ENCODE measurements at regions not wholly inside any gene's neighbourhood (a gene's known extent, or its start where the extent isn't known, plus 50 kb on each side); places are given as distances from the start of the nearest gene placed in this dataset.
"Not testable (repeated sequence)": the region's sequence is repeated elsewhere in the genome, so short reads cannot be mapped to it uniquely, and the experiment has no call there.

DNA sequence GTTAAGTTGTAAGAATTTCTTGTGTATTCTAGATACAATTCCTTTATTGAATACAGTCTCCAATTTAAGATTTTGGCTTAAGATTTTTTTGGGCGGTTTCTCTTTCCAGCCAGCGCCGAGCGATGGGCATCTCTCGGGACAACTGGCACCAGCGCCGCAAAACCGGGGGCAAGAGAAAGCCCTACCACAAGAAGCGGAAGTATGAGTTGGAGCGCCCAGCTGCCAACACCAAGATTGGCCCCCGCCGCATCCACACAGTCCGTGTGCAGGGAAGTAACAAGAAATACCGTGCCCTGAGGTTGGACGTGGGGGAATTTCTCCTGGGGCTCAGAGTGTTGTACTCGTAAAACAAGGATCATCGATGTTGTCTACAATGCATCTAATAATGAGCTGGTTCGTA is 278.7 kb upstream of the TARS1 start:
- DNase-seq: no peak

DNA sequence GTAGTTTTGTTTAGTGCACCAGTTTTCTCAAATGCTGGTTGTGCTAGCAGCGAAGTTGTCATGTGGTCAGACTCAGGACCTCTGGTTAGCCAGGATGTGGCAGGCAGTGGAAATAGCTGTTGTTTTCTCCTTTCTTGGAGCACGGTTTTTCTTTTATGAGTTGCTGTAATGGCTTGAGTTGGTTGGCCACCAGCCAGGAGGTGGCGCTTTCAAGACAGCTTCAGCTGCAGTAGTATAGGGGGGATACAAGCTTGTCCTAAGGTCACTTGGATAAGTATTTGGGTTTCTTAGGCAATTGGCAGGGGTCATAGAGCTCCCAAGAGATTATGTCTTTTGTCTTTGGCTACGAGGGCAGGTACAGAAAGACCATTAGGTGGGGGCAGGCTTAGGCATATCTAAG is 274.2 kb upstream of the TARS1 start:
- DNase-seq: no peak

DNA sequence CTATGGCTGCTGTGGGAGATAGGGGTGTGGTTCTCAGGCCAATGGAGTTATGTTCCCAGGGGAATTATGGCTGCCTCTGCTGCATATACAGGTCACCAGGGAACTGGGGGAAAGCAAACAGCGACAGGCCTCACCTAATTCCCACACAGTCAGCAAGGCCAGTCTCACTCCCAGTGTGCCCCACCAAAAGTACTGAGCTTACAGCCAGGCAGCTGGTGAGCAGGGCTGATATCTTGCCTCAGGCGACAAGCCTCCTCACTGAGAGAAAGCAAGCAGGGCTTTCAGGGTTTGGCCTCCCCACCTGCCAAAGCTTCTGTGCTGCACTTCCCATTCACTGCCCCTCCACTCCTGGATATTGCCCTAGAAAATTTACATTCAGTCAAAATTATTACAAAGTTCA is 273.8 kb upstream of the TARS1 start:
- no peak for DNase-seq

DNA sequence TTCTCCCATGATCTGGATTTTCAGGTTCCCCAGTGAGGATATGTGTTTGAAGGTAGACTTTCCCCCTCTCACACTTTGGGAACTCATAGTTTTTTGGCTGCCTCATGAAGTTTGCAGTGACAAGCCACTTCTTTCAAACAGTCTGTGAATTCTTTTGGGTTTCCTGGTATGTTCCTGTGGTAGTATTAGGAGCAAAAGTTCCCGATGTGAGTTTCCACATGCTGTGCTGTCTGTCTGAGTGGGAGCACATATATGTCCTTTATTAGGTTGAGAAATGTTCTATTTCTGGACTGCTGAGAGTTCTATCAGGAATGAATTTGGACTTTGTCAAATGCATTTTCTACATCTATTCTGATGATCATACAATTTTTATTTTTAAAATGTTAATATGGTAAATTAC is 273.2 kb upstream of the TARS1 start:
- no peak for DNase-seq

DNA sequence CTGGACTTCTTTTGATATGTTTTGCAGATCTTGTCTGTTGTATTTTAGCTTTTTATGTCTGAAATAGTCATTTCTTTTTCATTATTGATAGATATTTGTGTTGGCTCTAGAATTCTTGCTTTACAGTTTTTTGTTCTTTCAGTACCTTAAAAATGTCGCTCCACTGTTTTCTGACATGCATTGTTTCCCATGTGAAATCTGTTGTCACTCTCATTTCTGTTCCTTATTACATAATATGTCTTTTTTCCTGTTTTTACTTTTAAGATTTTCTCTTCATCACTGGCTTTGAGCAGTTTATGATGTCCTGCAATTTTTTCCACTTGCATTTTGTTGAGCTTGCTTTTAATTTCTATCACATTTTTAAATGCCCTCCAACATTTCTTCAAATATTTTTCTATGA is 270.4 kb upstream of the TARS1 start:
- DNase-seq: no peak

DNA sequence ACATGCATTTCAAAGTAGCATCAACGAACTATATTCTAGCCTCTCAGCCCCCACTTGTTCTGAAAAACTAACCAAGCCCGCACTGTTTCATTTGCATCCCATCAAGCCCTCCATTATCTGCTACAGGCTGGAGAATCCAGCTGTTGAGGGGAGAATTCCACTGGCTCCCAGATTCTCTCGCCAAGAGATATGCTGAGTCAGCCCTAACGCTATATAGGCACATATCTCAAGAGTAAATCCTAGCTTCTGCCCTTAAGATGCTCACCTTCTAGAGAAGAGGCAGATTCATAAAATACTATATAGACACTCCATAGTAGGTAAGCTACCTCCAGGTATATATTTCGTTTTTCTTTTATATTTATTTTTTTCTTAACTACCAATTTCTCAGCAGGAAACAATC is 266.4 kb upstream of the TARS1 start:
- no peak for DNase-seq

DNA sequence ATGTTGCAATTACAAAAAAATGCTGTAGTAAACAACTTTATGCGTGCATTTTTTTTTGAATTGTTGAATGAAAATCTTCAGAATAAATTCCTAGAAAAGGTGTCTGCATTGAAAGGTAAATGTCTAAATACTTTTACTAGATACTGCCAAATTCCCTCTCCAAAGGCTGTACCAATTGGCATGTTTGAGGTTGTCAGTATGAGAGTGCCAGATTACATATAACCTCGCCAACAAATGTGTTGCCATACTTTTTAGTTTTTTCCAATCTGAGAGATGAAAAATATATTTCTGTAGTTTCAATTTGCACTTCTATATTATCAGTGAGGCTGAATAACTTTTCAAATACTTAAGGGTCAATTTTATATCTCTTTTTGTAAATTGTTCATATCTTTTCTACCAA is 261.5 kb upstream of the TARS1 start:
- no peak for DNase-seq

DNA sequence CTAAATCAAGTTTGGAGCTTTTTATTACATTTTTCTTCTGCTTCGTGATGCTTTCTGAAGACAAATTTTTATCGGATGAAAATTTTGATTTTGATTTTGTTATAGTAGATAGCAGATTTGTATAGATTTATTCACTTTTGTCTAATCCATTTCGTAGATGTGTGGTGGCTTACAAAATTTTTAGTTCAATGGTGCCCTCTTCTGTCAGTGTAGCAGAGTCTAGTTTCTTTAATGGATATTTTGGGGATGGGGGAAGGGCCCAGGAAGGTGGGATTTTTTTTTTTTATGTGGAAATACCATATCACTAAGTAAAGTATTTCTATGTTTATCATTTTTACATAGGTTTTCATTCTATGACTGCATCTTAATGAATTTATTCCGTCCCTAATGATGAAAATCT is 259.9 kb upstream of the TARS1 start:
- peak; percentile 17 to 36 for DNase-seq

DNA sequence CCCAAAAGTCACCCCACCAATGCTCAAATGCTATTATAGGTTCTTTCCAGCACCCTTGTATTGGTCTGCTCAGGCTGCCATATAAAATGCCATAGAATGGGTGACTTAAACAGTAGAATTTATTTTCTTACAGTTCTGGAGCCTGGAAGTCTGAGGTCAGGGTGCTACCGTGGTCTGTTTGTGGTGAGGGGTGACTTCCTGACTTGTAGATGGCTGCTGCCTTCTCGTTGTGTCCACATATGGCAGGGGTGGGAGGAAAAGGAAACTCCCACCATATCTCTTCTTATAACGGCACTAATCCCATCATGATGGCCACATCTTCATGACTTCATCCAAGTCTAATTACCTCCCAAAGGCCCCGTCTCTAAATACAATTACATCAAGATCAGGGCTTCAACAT is 257.8 kb upstream of the TARS1 start:
- no peak for DNase-seq

DNA sequence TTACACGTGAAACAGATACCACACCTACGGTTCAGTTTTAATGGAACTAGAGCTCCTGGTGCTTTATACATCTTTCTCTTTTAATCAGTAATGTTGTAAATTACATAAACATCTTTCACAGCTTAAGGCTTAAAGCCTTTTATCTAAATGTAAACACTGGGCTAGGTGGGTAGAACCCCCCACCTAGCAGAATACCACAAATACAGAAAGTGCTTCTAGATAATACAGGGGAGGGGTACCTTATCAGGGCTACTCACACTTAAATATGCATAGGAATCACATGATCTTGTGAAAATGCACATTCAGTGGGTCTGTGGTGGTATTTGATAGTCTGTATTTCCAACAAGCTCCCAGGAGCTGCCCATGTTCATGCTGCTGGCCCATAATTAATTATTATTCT is 256.4 kb upstream of the TARS1 start:
- no peak for DNase-seq

DNA sequence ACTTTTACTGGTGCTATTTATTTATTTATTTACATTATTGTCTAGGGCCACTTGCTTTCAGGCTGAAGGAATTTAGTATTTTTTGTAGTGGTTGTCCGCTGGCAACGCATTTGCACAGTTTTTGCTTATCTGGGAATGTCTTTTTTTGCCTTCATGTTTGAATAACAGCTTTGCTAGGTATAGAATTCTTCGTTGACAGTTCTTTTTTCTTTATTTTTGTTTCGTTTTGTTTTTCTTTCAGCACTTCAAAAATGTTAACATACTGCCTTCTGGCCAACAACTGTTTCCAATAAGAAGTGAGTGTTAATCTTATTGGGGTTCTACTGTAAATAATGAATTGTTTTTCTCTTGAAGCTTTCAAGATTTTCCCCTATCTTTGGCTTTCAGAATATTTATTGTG is 252.7 kb upstream of the TARS1 start:
- no peak for DNase-seq

DNA sequence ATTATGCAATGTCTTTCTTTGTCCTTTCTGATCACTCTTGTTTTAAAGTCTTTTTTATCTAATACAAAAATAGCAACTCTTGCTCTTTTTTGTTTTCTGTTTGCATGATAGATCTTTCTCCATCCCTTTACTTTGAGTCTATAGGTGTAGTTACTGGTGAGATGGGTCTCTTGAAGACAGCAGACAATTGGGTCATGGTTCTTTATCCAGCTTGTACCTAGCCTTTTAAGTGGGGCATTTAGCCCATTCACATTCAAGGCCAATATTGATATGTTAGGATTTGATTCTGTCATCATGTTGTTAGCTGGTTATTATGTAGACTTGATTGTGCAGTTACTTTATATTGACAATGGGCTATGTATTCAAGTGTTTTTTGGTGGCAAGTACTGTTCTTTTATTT is 245.9 kb upstream of the TARS1 start:
- DNase-seq: no peak

DNA sequence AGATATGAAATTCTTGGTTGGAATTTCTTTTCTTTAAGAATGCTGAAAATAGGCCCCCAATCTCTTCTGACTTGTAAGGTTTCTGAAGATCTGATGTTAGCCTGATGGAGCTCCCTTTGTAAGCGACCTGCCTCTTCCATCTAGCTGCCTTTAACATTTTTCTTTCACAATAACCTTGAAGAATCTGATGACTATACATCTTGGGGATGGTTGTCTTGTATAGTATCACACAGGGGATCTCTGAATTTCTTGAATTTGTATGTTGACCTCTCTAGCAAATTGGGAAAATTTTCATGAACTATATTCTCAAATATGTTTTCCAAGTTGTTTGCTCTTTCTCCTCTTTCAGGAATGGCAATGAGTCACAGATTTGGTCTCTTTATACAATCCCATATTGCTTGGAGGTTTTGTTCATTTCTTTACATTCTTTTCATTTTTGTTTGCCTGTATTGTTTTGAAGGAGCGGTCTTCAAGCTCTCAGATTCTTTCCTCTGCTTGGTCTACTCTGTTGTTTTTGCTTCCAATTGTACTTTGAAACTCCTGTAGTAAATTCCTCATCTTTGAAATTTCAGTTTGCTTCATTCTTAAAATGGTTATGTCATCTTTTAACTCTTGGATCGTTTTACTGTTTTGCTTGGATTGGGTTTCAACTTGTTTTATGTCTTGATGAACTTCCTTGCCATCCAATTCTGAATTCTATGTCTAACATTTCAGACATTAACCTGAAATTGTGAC is 245.2 kb upstream of the TARS1 start:
- DNase-seq: no peak

DNA sequence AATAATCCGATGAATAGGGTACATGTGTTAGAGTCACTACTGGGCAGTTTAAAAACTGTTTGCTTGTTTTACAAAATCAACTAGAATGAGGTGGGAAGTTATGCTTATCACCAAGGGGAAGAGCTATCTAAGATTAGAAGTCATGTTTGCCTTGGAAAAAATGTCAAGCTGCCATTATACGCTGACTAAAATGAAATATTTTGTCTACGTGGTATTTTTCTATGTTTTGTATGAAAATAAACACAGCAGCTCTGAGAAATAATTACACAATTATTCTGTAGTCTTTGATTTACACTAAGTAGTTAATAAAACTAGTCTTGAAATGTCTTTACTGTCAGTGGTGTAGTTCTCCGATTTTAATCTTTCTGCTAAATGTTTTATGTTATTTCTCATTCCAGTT is 241.9 kb upstream of the TARS1 start:
- DNase-seq: no peak

DNA sequence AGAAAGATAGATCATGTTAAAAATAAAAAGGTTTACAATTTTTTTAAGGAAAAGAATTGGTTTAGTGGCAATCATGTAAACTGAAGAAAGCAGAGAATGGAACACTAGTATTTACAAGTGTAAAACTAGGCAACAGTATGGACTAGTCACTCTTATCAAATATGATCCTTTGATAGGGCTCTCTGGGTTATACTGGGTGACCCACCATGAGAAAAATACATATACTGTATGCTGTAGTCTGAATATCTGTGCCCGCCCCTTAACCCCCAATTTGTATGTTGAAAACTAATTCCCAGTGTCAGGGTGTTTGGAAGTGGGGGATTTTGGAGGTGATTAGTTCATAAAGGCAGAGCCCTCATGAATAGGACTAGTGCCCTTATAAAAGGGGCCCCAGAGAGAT is 236.8 kb upstream of the TARS1 start:
- DNase-seq: no peak

DNA sequence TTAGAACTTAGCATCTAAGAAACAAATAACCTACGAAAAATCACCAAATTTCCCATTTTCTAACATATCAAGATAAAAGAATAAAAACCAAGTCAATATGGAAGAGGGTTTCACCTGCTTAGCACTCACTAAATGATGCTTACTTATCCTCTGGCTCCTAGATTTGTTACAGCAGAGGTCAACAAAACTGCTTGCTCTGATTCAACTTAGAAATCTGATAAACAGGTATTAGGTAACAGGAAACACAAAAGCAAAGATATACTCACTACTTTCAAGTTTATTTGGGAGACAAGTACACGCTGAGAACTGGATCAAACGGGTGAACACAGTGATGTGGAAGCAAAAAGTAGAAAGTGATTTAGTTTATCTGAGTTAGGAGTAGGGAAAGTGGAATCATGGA is 235.7 kb upstream of the TARS1 start:
- no peak for DNase-seq

DNA sequence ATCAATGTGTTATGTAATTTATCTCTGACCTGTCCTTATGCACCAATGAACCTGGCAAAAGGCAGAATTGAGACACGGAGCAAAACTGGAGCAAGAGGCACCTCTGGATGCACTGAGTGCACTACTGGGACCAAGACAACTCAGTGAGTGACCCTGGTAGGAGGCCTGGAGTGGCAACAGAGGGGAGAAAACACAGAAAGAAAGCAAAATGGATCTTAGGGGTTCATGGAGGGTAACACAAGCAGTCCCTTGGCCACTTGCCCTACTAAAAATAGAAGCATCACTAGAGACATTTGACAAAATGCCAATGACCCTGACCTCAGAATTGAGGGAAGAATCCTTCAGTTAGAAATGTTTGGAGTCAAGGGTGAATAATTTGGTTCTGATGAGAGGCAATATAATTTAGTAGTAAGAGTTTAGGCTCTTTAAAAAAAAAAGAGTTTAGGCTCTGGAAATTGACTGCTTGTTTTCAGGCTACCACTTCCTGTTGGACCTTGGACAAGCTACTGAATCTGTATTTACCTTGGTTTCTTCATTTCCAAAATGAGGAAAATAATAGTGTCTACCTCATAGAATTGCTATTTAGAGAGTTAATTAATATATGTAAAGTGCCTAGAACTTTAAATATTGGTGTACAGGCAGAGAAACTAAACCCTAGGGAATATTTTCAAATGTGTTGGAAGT is 234.9 kb upstream of the TARS1 start:
- DNase-seq: no peak

DNA sequence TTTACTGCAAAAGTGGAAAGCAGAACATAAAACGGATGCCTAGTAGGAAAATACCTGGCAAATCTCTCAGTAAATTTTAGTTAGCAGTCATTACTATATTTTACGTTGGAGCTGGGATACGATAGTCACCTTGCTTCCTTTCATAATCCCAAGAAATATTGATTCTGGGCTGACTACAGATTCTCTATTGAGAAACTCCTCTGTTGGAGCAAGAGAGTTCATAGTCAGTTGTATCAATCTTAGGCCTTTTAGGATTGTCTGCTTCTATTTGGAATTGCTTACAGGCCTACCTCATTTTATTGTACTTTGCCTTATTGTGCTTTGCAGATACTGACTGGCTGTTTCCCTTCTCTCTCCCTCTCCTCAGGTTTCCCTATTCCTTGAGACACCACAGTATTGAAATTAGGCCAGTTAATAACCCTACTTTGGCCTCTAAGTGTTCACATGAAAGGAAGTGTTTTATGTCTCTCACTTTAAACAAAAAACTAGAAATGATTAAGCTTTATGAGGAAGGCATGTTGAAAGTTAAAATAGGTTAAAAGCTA is 233.7 kb upstream of the TARS1 start:
- DNase-seq: no peak

DNA sequence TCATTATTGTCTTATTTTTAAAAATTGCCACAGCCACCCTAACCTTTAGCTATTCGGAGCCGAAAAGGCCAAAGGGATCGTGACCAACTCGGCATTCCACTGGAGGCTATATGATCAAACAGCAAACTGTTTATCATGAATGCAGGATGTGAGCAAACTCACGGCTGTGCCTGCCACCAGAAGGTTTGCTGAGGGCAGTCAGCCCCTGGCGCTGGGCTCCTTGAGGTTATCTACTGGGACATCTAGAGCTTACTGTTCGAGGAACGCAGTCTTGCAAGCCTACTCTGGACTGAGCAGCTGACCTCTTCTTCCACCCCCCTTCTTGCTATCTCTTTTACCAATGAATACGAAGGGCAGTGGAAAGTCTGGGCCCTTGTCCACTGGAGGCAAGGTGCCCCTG is 231.5 kb upstream of the TARS1 start:
- DNase-seq: no peak

DNA sequence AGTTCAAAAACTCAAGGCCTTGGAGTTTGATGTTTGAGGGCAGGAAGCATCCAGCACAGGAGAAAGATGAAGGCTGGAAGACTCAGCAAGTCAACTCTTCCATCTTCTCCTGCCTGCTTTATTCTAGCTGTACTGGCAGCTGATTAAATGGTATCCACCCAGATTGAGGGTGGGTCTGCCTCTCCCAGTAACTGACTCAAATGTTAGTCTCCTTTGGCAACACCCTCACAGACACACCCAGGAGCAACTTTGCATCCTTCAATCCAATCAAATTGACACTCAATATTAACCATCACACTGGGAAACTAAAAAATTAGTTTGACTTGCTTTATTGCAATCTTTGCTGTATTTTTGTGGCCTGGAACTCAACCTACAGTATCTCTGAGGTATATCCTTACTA is 230.5 kb upstream of the TARS1 start:
- DNase-seq: not testable (repeated sequence)

DNA sequence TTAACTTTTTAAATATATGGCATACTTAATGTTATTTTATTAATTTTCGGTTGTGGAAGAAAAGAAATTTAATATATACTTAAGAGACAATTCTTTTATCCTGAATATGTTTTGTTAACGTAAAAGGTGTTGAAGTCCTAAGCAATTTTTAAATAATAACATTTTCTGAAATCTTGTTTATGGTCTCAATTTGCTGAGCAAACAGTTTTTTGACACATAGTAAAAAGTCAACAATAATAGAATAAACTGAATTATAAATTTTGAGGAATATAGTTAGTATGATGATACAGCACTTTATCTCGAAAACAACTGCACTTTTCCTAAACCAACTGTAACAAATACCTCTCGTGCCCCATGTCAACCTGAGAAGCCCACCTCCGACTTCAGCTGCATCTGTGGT is 229.8 kb upstream of the TARS1 start:
- no peak for DNase-seq

DNA sequence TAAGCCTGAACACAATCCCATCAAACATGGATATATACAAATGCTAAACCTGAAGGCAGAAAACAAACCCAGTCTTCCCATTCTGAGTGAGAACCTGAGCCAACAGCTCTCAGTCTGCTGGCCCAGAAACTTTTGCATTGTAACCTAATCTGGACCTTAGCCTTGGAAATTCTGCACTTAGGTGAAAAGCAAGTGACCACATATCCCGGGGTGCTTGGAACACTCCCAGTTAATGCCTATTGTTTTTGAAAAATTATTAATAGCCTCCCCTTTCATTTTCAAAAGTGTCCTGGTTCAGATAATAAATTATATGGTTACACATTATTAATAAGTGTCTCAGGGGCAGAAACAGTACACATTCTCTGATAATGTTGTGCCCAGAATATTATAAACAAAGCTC is 228.3 kb upstream of the TARS1 start:
- no peak for DNase-seq

DNA sequence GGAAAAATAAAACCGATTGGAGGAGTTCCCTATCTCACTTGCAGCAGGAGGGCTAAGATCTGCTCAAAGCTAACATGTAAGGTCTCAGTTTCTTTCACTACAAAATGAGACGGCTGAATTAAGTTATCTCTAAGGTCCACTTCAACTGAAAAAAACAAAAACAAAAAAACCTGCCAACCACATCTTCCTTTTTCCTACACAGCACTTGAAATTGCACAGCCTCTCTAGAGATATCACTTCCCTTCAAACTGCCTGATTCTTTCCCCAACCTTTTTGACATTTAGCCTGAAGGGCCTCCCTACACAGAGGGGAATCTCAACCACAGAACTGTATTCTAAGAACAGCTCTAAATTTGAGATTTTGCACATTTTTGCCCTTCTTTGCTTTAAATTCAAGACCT is 227.9 kb upstream of the TARS1 start:
- no peak for DNase-seq

DNA sequence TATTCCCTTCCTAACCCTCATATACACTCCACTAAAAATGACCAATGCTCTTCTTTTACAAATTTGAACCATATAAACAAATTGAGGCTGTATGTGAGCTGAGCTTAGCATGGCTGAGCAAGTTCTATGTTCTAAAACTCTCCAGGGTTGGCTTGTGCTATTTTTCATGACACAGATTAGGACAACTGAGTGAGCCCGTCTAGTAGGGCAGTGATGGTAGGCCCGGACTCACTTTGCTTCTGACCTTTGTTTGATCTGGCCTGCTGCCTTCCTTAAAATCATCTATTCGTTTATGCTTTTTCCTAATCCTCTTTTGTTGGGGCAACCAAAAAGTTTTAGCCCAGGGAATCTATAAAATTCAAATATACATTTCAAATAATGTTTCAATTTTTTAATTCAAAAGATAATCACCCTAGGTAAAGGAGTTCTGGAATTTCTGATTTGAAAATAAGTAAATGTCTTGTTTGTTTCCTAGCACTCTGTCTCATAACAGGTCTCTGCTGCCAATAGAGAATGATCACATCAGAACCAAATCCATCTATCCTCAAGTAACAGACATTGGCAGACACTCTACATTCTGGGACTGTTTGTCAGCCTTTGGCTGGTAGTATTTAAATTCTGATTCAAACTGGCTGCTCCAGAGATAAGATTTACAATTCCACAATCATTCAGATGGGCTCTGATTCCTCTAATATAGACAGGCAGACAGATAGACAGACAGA is 217.0 kb upstream of the TARS1 start:
- no peak for DNase-seq

Measured in NCI-H446 (cell line).